ENCODE measurements at regions not wholly inside any gene's neighbourhood (a gene's known extent, or its start where the extent isn't known, plus 50 kb on each side); places are given as distances from the start of the nearest gene placed in this dataset.
"Not testable (repeated sequence)": the region's sequence is repeated elsewhere in the genome, so short reads cannot be mapped to it uniquely, and the experiment has no call there.

DNA sequence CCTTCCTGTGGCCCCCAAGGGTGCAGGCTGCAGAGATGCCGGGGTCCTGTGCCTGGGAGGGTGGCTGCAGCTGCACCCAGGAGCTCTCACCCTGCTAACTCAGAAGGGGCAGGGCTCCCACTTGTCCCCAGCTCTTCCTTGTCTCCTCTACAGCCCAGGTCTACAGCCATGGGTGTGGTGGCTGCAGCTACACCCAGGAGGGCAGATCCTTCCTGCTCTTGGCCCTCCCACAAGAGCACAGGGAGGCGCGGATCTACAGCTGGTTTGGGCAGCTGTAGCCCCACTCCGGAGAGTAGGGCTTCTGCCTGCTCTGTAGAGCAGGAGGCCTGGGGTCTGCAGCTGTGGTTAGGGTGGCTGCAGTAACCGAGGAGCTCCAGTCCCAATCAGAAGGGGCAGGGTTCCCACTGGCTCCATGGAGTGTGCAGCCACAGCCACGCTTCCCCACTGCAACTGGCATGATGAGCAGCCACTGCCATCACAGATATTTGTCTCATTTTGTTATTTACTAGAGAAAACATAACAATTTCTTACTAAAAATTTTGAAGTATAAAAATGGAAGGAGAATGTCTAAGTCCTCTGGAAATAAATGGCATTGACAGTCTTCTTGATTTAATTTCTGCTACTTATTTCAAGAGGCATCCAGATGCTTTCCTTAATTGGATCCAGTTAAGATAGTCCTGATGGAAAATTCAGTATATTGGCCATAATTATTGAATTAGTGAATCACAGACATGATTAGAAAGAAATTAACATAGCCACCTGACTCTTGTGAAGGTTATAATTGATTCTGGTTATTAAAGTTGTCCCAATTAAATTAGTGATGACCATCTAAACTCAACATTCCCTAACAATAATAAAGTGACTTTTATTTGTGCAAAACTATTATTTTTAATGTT, 233.6 kb downstream of the KCNE4 start:
- H3K36me3 ChIP-seq (ENCODE audit: control insufficient read depth, insufficient read depth, low read length), result no peaks in the 10 kb centered on the region
- H3K4me1 Mint-ChIP-seq, result no peaks in the 10 kb centered on the region
- no peaks in the 10 kb centered on the region for H3K36me3 Mint-ChIP-seq (ENCODE audit: low read depth)
- H3K4me3 ChIP-seq (ENCODE audit: low read length), result no peak overlapping the region
- H3K9ac ChIP-seq (ENCODE audit: extremely low read depth, low read length, poor library complexity, severe bottlenecking), result no peak overlapping the region
- no peaks in the 10 kb centered on the region for H3K9me3 ChIP-seq (ENCODE audit: control insufficient read depth, low read length)
- peaks cover 6% of the 10 kb centered on the region for H3K27me3 Mint-ChIP-seq (ENCODE audit: insufficient read depth)
- H3K27ac Mint-ChIP-seq, result no peak overlapping the region
- no peaks in the 10 kb centered on the region for H3K4me1 ChIP-seq (ENCODE audit: control insufficient read depth, insufficient read depth, low read length)
- TF ChIP-seq CTCF (conservative IDR thresholded peaks at IDR 0.05), result no peak
- no peaks in the 10 kb centered on the region for H3K27me3 ChIP-seq (ENCODE audit: control insufficient read depth, insufficient read depth, low read length, poor library complexity, severe bottlenecking)
- no peak for DNase-seq
- WGBS, 2 experiments (ENCODE audit: insufficient coverage in 1 of 2, insufficient read length in 1 of 2), result 60 to 94% methylated on average over 1 to 6 of the region's 6 CpGs
- no peaks in the 10 kb centered on the region for H3K9me3 Mint-ChIP-seq
- H3K27ac ChIP-seq (ENCODE audit: low read depth, low read length), result no peak overlapping the region
- no peak overlapping the region for H3K4me3 Mint-ChIP-seq

DNA sequence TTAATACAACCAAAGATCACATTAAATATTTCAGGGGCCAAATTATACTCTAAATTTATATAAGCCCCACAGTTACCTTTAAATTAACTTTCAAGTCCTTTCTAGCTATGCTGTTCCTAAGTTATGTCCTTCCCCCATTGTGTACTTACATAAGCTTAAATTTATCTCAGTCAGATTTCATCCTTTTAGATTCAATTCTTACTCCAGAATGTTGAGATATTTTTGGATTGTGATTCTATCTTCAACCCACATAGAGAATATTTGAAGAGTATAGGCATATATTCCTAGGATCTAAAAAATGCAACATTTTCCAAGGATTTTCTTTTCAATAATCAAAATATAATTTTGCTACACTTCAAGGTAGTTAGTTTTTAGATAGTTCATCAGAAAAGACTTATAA, 242.8 kb downstream of the KCNE4 start:
- Histone ChIP-seq H3K27me3 (ENCODE audit: control insufficient read depth, insufficient read depth, low read length, poor library complexity, severe bottlenecking) (no peaks in the 10 kb centered on the region), H3K4me3 (ENCODE audit: low read length) (no peak overlapping the region), H3K27ac (ENCODE audit: low read depth, low read length) (no peak overlapping the region), H3K4me1 (ENCODE audit: control insufficient read depth, insufficient read depth, low read length) (no peaks in the 10 kb centered on the region), H3K9me3 (ENCODE audit: control insufficient read depth, low read length) (no peaks in the 10 kb centered on the region), H3K36me3 (ENCODE audit: control insufficient read depth, insufficient read depth, low read length) (no peaks in the 10 kb centered on the region), H3K9ac (ENCODE audit: extremely low read depth, low read length, poor library complexity, severe bottlenecking) (no peak overlapping the region)
- no peak overlapping the region for H3K27ac Mint-ChIP-seq
- peaks cover 9% of the 10 kb centered on the region for H3K27me3 Mint-ChIP-seq (ENCODE audit: insufficient read depth)
- H3K9me3 Mint-ChIP-seq, result no peaks in the 10 kb centered on the region
- H3K36me3 Mint-ChIP-seq (ENCODE audit: low read depth), result no peaks in the 10 kb centered on the region
- peaks cover 11% of the 10 kb centered on the region for H3K4me1 Mint-ChIP-seq
- TF ChIP-seq CTCF (conservative IDR thresholded peaks at IDR 0.05), result no peak
- DNase-seq, result no peak
- no peak overlapping the region for H3K4me3 Mint-ChIP-seq

GRCh38 chr2:223297788-223298187, 245.8 kb downstream of the KCNE4 start:
- no peak overlapping the region for H3K9ac ChIP-seq (ENCODE audit: extremely low read depth, low read length, poor library complexity, severe bottlenecking)
- H3K27ac ChIP-seq (ENCODE audit: low read depth, low read length), result no peak overlapping the region
- peaks cover 2% of the 10 kb centered on the region for H3K27me3 Mint-ChIP-seq (ENCODE audit: insufficient read depth)
- no peak overlapping the region for H3K4me3 ChIP-seq (ENCODE audit: low read length)
- no peak for DNase-seq
- no peak overlapping the region for H3K4me3 Mint-ChIP-seq
- H3K27me3 ChIP-seq (ENCODE audit: control insufficient read depth, insufficient read depth, low read length, poor library complexity, severe bottlenecking), result no peaks in the 10 kb centered on the region
- H3K4me1 ChIP-seq (ENCODE audit: control insufficient read depth, insufficient read depth, low read length), result no peaks in the 10 kb centered on the region
- no peak for TF ChIP-seq CTCF (conservative IDR thresholded peaks at IDR 0.05)
- H3K36me3 ChIP-seq (ENCODE audit: control insufficient read depth, insufficient read depth, low read length), result no peaks in the 10 kb centered on the region
- H3K9me3 Mint-ChIP-seq, result no peaks in the 10 kb centered on the region
- no peaks in the 10 kb centered on the region for H3K9me3 ChIP-seq (ENCODE audit: control insufficient read depth, low read length)
- H3K27ac Mint-ChIP-seq, result no peak overlapping the region
- H3K36me3 Mint-ChIP-seq (ENCODE audit: low read depth), result no peaks in the 10 kb centered on the region
- H3K4me1 Mint-ChIP-seq, result peaks cover 11% of the 10 kb centered on the region

DNA sequence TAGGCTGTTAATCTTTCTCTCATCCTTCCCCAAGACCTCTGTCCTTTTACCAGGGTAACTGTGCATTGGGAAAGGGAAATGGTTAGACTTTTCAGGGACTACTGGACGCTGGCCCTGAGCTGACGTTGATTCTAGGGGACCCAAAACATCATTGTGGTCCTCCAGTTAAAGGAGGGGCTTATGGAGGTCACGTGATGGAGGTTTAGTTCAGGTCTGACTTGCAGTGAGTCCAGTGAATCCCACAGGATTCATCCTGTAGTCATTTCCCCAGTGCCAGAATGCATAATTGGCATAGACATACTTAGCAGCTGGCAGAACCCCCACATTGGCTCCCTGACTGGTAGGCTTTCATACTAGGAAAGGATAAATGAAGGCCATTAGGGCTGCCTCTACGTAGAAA, 246.3 kb downstream of the KCNE4 start:
- H3K36me3 Mint-ChIP-seq (ENCODE audit: low read depth); H3K4me3 Mint-ChIP-seq; H3K27ac Mint-ChIP-seq; H3K27me3 Mint-ChIP-seq (ENCODE audit: insufficient read depth); H3K36me3 ChIP-seq (ENCODE audit: control insufficient read depth, insufficient read depth, low read length); H3K9ac ChIP-seq (ENCODE audit: extremely low read depth, low read length, poor library complexity, severe bottlenecking); H3K27me3 ChIP-seq (ENCODE audit: control insufficient read depth, insufficient read depth, low read length, poor library complexity, severe bottlenecking); H3K9me3 Mint-ChIP-seq; H3K4me1 ChIP-seq (ENCODE audit: control insufficient read depth, insufficient read depth, low read length); H3K9me3 ChIP-seq (ENCODE audit: control insufficient read depth, low read length); DNase-seq; H3K4me3 ChIP-seq (ENCODE audit: low read length); H3K27ac ChIP-seq (ENCODE audit: low read depth, low read length): not testable (repeated sequence)
- 89 to 90% methylated on average over 4 of the region's 4 CpGs for WGBS, 2 experiments (ENCODE audit: insufficient coverage in 1 of 2, insufficient read length in 1 of 2)
- peaks cover 11% of the 10 kb centered on the region for H3K4me1 Mint-ChIP-seq
